Right atrium auricular region (tissue), 2 donors: ENCODE measurements at regions not wholly inside any gene's neighbourhood (a gene's known extent, or its start where the extent isn't known, plus 50 kb on each side); places are given as distances from the start of the nearest gene placed in this dataset.

ENCODE experiments used
- DNase-seq: peaks from one replicate; pipeline ENCODE4 v3.0.0-alpha.2; 2019; ENCODE audit warnings: low spot score
- H3K27ac ChIP-seq, 2 donors: fragments of 200-600 bp; sonication (generic); 1 replicate in 1 of 2; 2 replicates in 1 of 2; pipeline ENCODE4 v1.5.1; 2016 to 2019
- H3K27me3 ChIP-seq, 2 donors: fragments of 200-600 bp; sonication (generic); one replicate each; pipeline versions ENCODE4 v1.5.1 to v1.6.0; 2017 to 2019
- H3K36me3 ChIP-seq: fragments of 200-600 bp; sonication (generic); one replicate; pipeline ENCODE4 v1.5.1; 2016
- H3K4me1 ChIP-seq, 2 donors: fragments of 200-600 bp; sonication (generic); one replicate each; pipeline versions ENCODE4 v1.5.1 to v1.6.0; 2017 to 2019
- H3K4me3 ChIP-seq, 2 donors: fragments of 200-600 bp; sonication (generic); 1 replicate in 1 of 2; 2 replicates in 1 of 2; pipeline ENCODE4 v1.5.1; 2017 to 2019; ENCODE audit warnings: mild to moderate bottlenecking in 1 of 2, moderate library complexity in 1 of 2
- H3K9me3 ChIP-seq, 2 donors: fragments of 200-600 bp; sonication (generic); one replicate each; pipeline ENCODE4 v1.5.1; 2019
- CTCF ChIP-seq, 2 donors: fragments of 200-600 bp; sonication (generic); IDR thresholded peaks; one replicate each; pipeline ENCODE4 v1.5.1; 2019; ENCODE audit warnings: antibody characterized with exemption in 2 of 2

- Histone ChIP-seq H3K27me3 (no peaks in the 10 kb centered on the region), H3K36me3 (no peaks in the 10 kb centered on the region), H3K9me3 (peaks cover 0 to 3% of the 10 kb centered on the region in 2 donors), H3K4me1 (peaks cover 0 to 5% of the 10 kb centered on the region in 2 donors), H3K27ac (no peak overlapping the region), H3K4me3 (no peak overlapping the region)
- no peak for TF ChIP-seq CTCF (IDR thresholded peaks at IDR 0.05)
- DNase-seq: no peak
Observed at GRCh38 chr9:20291201-20291600, 331.1 kb downstream of the MLLT3 start.

DNA sequence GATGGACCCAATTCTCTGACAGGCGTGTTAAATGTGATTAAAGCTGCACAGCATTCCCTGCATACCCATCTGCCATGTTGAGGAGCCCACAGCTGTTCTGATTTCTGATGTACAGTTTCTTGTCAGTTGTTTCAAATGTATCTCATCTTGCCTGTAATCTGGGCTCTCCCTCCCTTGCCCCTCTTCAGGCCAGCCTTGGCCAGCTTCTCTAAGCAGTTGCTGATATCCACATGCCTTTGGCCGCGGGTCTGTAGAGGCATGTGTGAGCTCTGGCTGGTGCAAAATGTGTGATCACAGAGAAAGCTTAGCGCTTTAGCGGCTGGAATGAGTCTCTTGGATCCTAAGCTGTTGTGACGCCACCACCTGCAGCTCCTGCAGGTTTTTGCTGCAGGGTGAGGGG lies 332.0 kb downstream of the MLLT3 start:
- Histone ChIP-seq H3K27ac (no peak overlapping the region), H3K36me3 (no peaks in the 10 kb centered on the region), H3K27me3 (no peaks in the 10 kb centered on the region), H3K4me1 (peaks cover 0 to 5% of the 10 kb centered on the region in 2 donors), H3K4me3 (no peak overlapping the region), H3K9me3 (peaks cover 0 to 3% of the 10 kb centered on the region in 2 donors)
- no peak for TF ChIP-seq CTCF (IDR thresholded peaks at IDR 0.05)
- DNase-seq: no peak

DNA sequence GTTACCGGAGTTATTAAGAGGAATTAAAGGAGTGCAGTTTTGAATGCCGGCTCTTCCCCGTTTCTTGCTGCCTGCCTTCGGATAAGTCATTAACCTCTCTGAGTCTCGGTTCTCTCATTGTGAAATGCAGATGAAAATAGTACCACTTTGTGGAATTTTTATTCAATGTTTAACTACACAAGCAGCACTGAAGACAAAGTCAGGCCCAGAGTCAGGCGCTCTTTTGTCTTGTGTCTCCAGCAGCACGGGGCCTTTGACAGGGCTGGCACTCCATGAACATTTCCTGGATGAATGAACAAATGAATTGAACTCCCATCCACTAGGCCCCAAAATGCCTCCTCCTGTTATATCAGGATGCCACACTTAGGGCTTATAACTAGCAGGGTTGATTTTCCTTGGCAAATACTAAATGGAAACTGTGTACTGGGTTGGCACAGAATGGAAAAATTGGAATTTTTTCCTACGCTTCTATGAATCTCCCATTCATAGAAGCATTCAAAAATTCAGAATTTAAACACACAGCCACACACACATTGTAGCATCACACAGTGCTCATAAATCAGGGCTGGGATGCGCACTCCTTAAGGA lies 332.8 kb downstream of the MLLT3 start:
- DNase-seq: no peak
- Histone ChIP-seq H3K36me3 (no peaks in the 10 kb centered on the region), H3K27ac (no peak overlapping the region), H3K9me3 (peaks cover 0 to 3% of the 10 kb centered on the region in 2 donors), H3K4me3 (no peak overlapping the region), H3K4me1 (peaks cover 0 to 5% of the 10 kb centered on the region in 2 donors), H3K27me3 (no peaks in the 10 kb centered on the region)
- TF ChIP-seq CTCF (IDR thresholded peaks at IDR 0.05): no peak

GRCh38 chr9:20286969-20287368 lies 335.3 kb downstream of the MLLT3 start:
- Histone ChIP-seq H3K27ac (no peak overlapping the region), H3K9me3 (peaks cover 0 to 3% of the 10 kb centered on the region in 2 donors), H3K27me3 (no peaks in the 10 kb centered on the region), H3K4me3 (no peak overlapping the region), H3K36me3 (no peaks in the 10 kb centered on the region), H3K4me1 (peaks cover 0 to 5% of the 10 kb centered on the region in 2 donors)
- no peak for TF ChIP-seq CTCF (IDR thresholded peaks at IDR 0.05)
- no peak for DNase-seq

- no peak for TF ChIP-seq CTCF (IDR thresholded peaks at IDR 0.05)
- no peak for DNase-seq
- H3K27ac ChIP-seq: peak overlapping the region in 1 of 2 donors; percentile 69
- peaks cover 0 to 3% of the 10 kb centered on the region in 2 donors for H3K9me3 ChIP-seq
- no peaks in the 10 kb centered on the region for H3K27me3 ChIP-seq
- no peak overlapping the region for H3K4me3 ChIP-seq
- H3K4me1 ChIP-seq: peaks cover 0 to 5% of the 10 kb centered on the region in 2 donors
- no peaks in the 10 kb centered on the region for H3K36me3 ChIP-seq
Observed at GRCh38 chr9:20286154-20286700, 336.1 kb downstream of the MLLT3 start.
